ENCODE measurements at regions not wholly inside any gene's neighbourhood (a gene's known extent, or its start where the extent isn't known, plus 50 kb on each side); places are given as distances from the start of the nearest gene placed in this dataset.
"Not testable (repeated sequence)": the region's sequence is repeated elsewhere in the genome, so short reads cannot be mapped to it uniquely, and the experiment has no call there.

GRCh38 chr5:18792145-18792544, 1157.9 kb downstream of the TAF11L14 start:
- peak; percentile 2 for DNase-seq (ENCODE audit: low read depth, low spot score)

GRCh38 chr5:18797222-18797621, 1163.0 kb downstream of the TAF11L14 start:
- DNase-seq (ENCODE audit: low read depth, low spot score) = no peak

- DNase-seq (ENCODE audit: low read depth, low spot score) = no peak
Measured at GRCh38 chr5:18798058-18798457, 1163.8 kb downstream of the TAF11L14 start.

GRCh38 chr5:18799482-18800128, 1165.3 kb downstream of the TAF11L14 start:
- no peak for DNase-seq (ENCODE audit: low read depth, low spot score)

GRCh38 chr5:18800293-18801025, 1166.2 kb downstream of the TAF11L14 start:
- DNase-seq (ENCODE audit: low read depth, low spot score) = no peak

- not testable (repeated sequence) for DNase-seq (ENCODE audit: low read depth, low spot score)
Measured at GRCh38 chr5:18801413-18801812, 1167.2 kb downstream of the TAF11L14 start.

- no peak for DNase-seq (ENCODE audit: low read depth, low spot score)
Measured at GRCh38 chr5:18802336-18802735, 1168.1 kb downstream of the TAF11L14 start.

- DNase-seq (ENCODE audit: low read depth, low spot score) = no peak
Measured at GRCh38 chr5:18805376-18805775, 1171.1 kb downstream of the TAF11L14 start.

GRCh38 chr5:18807256-18808149, 1173.2 kb downstream of the TAF11L14 start:
- no peak for DNase-seq (ENCODE audit: low read depth, low spot score)

- DNase-seq (ENCODE audit: low read depth, low spot score) = peak; percentile 6
Measured at GRCh38 chr5:18811661-18812060, 1176.3 kb downstream of the CDH18 start.

- DNase-seq (ENCODE audit: low read depth, low spot score) = no peak
Measured at GRCh38 chr5:18828351-18828750, 1159.6 kb downstream of the CDH18 start.

GRCh38 chr5:18829539-18829938, 1158.5 kb downstream of the CDH18 start:
- DNase-seq (ENCODE audit: low read depth, low spot score) = no peak

- DNase-seq (ENCODE audit: low read depth, low spot score) = no peak
Measured at GRCh38 chr5:18850216-18850615, 1137.8 kb downstream of the CDH18 start.

- DNase-seq (ENCODE audit: low read depth, low spot score) = no peak
Measured at GRCh38 chr5:18872978-18873377, 1115.0 kb downstream of the CDH18 start.

GRCh38 chr5:18876565-18876964, 1111.4 kb downstream of the CDH18 start:
- no peak for DNase-seq (ENCODE audit: low read depth, low spot score)

- no peak for DNase-seq (ENCODE audit: low read depth, low spot score)
Measured at GRCh38 chr5:18881615-18882014, 1106.4 kb downstream of the CDH18 start.

GRCh38 chr5:18882154-18882553, 1105.8 kb downstream of the CDH18 start:
- no peak for DNase-seq (ENCODE audit: low read depth, low spot score)

GRCh38 chr5:18888821-18889220, 1099.2 kb downstream of the CDH18 start:
- DNase-seq (ENCODE audit: low read depth, low spot score) = no peak

- no peak for DNase-seq (ENCODE audit: low read depth, low spot score)
Measured at GRCh38 chr5:18900644-18901043, 1087.4 kb downstream of the CDH18 start.

GRCh38 chr5:18920966-18921365, 1067.0 kb downstream of the CDH18 start:
- DNase-seq (ENCODE audit: low read depth, low spot score) = no peak

- no peak for DNase-seq (ENCODE audit: low read depth, low spot score)
Measured at GRCh38 chr5:18932081-18932480, 1055.9 kb downstream of the CDH18 start.

- DNase-seq (ENCODE audit: low read depth, low spot score) = peak; percentile 2
Measured at GRCh38 chr5:18944771-18945170, 1043.2 kb downstream of the CDH18 start.
